IMR-90 (cell line): ENCODE measurements at regions not wholly inside any gene's neighbourhood (a gene's known extent, or its start where the extent isn't known, plus 50 kb on each side); places are given as distances from the start of the nearest gene placed in this dataset.

ENCODE experiments used
- ATAC-seq: fragments of 200-7000 bp; cut with Tn5 transposase; 2 replicates; pipeline ENCODE4 v1.9.1; 2020; ENCODE audit warnings: low read depth, mild to moderate bottlenecking, moderate library complexity
- BruUV-seq: library from RNA; stranded (reverse); fragments of 400-500 nt; replicated peaks from 2 replicates; lab custom pipeline; 2021; lab: Mats Ljungman, UMichigan
- CTCF ChIA-PET: fragments of 300-600 bp; formaldehyde crosslinking; extraction: SDS; loops from one replicate; lab custom pipeline; 2021; ENCODE audit warnings: antibody characterized with exemption; lab: Yijun Ruan, JAX
- POLR2A ChIA-PET: fragments of 300-600 bp; sonication (Branson Sonifier 250); formaldehyde crosslinking; loops from one replicate; lab custom pipeline; 2022; ENCODE audit warnings: antibody characterized with exemption; ENCODE audit not compliant: unreplicated experiment; lab: Charles Lee
- DNase-seq: peaks from one replicate; pipeline ENCODE4 v3.0.0; 2013
- H2AFZ ChIP-seq: replicated peaks from 2 replicates; pipeline ENCODE3; 2013; ENCODE audit warnings: low read length, mild to moderate bottlenecking; ENCODE audit not compliant: poor library complexity
- H2AK5ac ChIP-seq: 2 replicates; pipeline ENCODE4 v1.6.1; 2013; ENCODE audit warnings: low read depth, low read length, inconsistent platforms
- H2AK9ac ChIP-seq: replicated peaks from 2 replicates; pipeline ENCODE3; 2013; ENCODE audit warnings: mild to moderate bottlenecking, low read depth, low read length, moderate library complexity; ENCODE audit not compliant: poor library complexity
- H2BK120ac ChIP-seq: 2 replicates; pipeline ENCODE4 v1.6.1; 2013; ENCODE audit warnings: low read depth, low read length, inconsistent platforms
- H2BK15ac ChIP-seq: 3 replicates; pipeline ENCODE4 v1.6.1; 2013; ENCODE audit warnings: low read depth, low read length, inconsistent platforms
- H2BK20ac ChIP-seq: 2 replicates; pipeline ENCODE4 v1.6.1; 2013; ENCODE audit warnings: low read depth, mild to moderate bottlenecking, inconsistent platforms, low read length, moderate library complexity
- H2BK5ac ChIP-seq: 2 replicates; pipeline ENCODE4 v1.6.1; 2013; ENCODE audit warnings: mild to moderate bottlenecking, low read depth, low read length, inconsistent platforms; ENCODE audit not compliant: poor library complexity, severe bottlenecking
- H3K14ac ChIP-seq: replicated peaks from 2 replicates; pipeline ENCODE4 v1.6.1; 2013; ENCODE audit warnings: low read depth, low read length, inconsistent platforms
- H3K18ac ChIP-seq: 2 replicates; pipeline ENCODE4 v1.6.1; 2013; ENCODE audit warnings: low read depth, low read length, control low read depth
- H3K23ac ChIP-seq: 2 replicates; pipeline ENCODE4 v1.6.1; 2013; ENCODE audit warnings: low read depth, low read length, inconsistent platforms
- H3K27ac ChIP-seq: 2 replicates; pipeline ENCODE4 v1.5.1; 2013; ENCODE audit warnings: mild to moderate bottlenecking, control low read depth, low read length; ENCODE audit not compliant: insufficient read depth
- H3K27me3 ChIP-seq: 2 replicates; pipeline ENCODE4 v1.6.1; 2013; ENCODE audit warnings: low read length; ENCODE audit not compliant: control insufficient read depth, insufficient read depth
- H3K36me3 ChIP-seq: 2 replicates; pipeline ENCODE4 v1.6.1; 2013; ENCODE audit warnings: low read length, mixed read lengths; ENCODE audit not compliant: control insufficient read depth, insufficient read depth
- H3K4ac ChIP-seq: 2 replicates; pipeline ENCODE4 v1.6.1; 2013; ENCODE audit warnings: low read depth, low read length, inconsistent platforms
- H3K4me1 ChIP-seq: 2 replicates; pipeline ENCODE4 v1.6.1; 2013; ENCODE audit warnings: low read length, mixed read lengths; ENCODE audit not compliant: control insufficient read depth, insufficient read depth
- H3K4me2 ChIP-seq: 2 replicates; pipeline ENCODE4 v1.6.1; 2013; ENCODE audit warnings: low read depth, mild to moderate bottlenecking, control low read depth, low read length, moderate library complexity
- H3K4me3 ChIP-seq: 2 replicates; pipeline ENCODE4 v1.5.1; 2013; ENCODE audit warnings: low read depth, mild to moderate bottlenecking, control low read depth, low read length, moderate library complexity; ENCODE audit not compliant: insufficient read depth
- H3K56ac ChIP-seq: 2 replicates; pipeline ENCODE4 v1.6.1; 2013; ENCODE audit warnings: low read length, inconsistent platforms; ENCODE audit not compliant: insufficient read depth; ENCODE audit errors: extremely low read depth
- H3K79me1 ChIP-seq, 2 experiments: 2 replicates each; pipeline ENCODE4 v1.6.1; 2013; ENCODE audit warnings: low read length in 2 of 2, inconsistent platforms in 1 of 2, low read depth in 1 of 2
- H3K9ac ChIP-seq: 2 replicates; pipeline ENCODE4 v1.6.1; 2013; ENCODE audit warnings: low read depth, low read length, control low read depth
- H3K9me1 ChIP-seq: 2 replicates; pipeline ENCODE4 v1.6.1; 2013; ENCODE audit warnings: low read length, inconsistent platforms; ENCODE audit not compliant: insufficient read depth
- H3K9me3 ChIP-seq: 2 replicates; pipeline ENCODE4 v1.6.1; 2013; ENCODE audit warnings: low read length; ENCODE audit not compliant: control insufficient read depth, insufficient read depth
- H4K20me1 ChIP-seq: 2 replicates; pipeline ENCODE4 v1.6.1; 2013; ENCODE audit warnings: low read length, inconsistent platforms; ENCODE audit not compliant: insufficient read depth
- H4K5ac ChIP-seq: 2 replicates; pipeline ENCODE4 v1.6.1; 2013; ENCODE audit warnings: mild to moderate bottlenecking, low read depth, low read length, control low read depth
- H4K8ac ChIP-seq, 2 experiments: 2 replicates each; pipeline ENCODE4 v1.6.1; 2013; ENCODE audit warnings: low read depth in 2 of 2, low read length in 2 of 2, control low read depth in 1 of 2, inconsistent platforms in 1 of 2
- H4K91ac ChIP-seq: 2 replicates; pipeline ENCODE4 v1.6.1; 2013; ENCODE audit warnings: low read depth, low read length, inconsistent platforms; ENCODE audit not compliant: insufficient read depth
- BHLHE40 ChIP-seq: fragments of 150-350 bp; IDR thresholded peaks from 2 replicates; pipeline ENCODE4 v1.6.1; 2016; ENCODE audit warnings: mild to moderate bottlenecking, low read depth, low read length
- CEBPB ChIP-seq: IDR thresholded peaks from 2 replicates; pipeline ENCODE4 v1.6.1; 2012; ENCODE audit warnings: low read depth, low read length, improper control_type of control experiment
- ELK1 ChIP-seq: fragments of 150-350 bp; IDR thresholded peaks from 2 replicates; pipeline ENCODE4 v1.6.1; 2016; ENCODE audit warnings: low read depth, mild to moderate bottlenecking, low read length, moderate library complexity, borderline replicate concordance
- FOS ChIP-seq: fragments of 150-350 bp; IDR thresholded peaks from 2 replicates; pipeline ENCODE4 v1.6.1; 2016; ENCODE audit warnings: low read depth, low read length
- MAFK ChIP-seq: IDR thresholded peaks from 2 replicates; pipeline ENCODE4 v1.6.1; 2012; ENCODE audit warnings: low read depth, low read length, improper control_type of control experiment
- MAZ ChIP-seq: IDR thresholded peaks from 2 replicates; pipeline ENCODE4 v1.6.1; 2012; ENCODE audit warnings: low read depth, mild to moderate bottlenecking, low read length, improper control_type of control experiment, moderate library complexity, borderline replicate concordance
- MXI1 ChIP-seq: IDR thresholded peaks from 2 replicates; pipeline ENCODE4 v1.6.1; 2012; ENCODE audit warnings: low read depth, mild to moderate bottlenecking, low read length, moderate library complexity, borderline replicate concordance
- NFE2L2 ChIP-seq: fragments of 150-350 bp; IDR thresholded peaks from 2 replicates; pipeline ENCODE4 v1.6.1; 2016; ENCODE audit warnings: low read depth, mild to moderate bottlenecking, low read length
- POLR2A ChIP-seq: IDR thresholded peaks from 2 replicates; pipeline ENCODE4 v1.6.1; 2012; ENCODE audit warnings: mild to moderate bottlenecking, low read depth, low read length
- RAD21 ChIP-seq: IDR thresholded peaks from 2 replicates; pipeline ENCODE4 v1.6.1; 2012; ENCODE audit warnings: low read length, improper control_type of control experiment
- RCOR1 ChIP-seq: IDR thresholded peaks from 2 replicates; pipeline ENCODE4 v1.6.1; 2012; ENCODE audit warnings: mild to moderate bottlenecking, low read length, improper control_type of control experiment; ENCODE audit not compliant: insufficient replicate concordance
- RFX5 ChIP-seq: IDR thresholded peaks from 2 replicates; pipeline ENCODE4 v1.8.0; 2012; ENCODE audit warnings: low read depth, mild to moderate bottlenecking, low read length, moderate library complexity
- SMC3 ChIP-seq: fragments of 150-350 bp; IDR thresholded peaks from 2 replicates; pipeline ENCODE4 v1.6.1; 2016; ENCODE audit warnings: low read depth, mild to moderate bottlenecking, antibody characterized with exemption, low read length, moderate library complexity
- USF2 ChIP-seq: fragments of 150-350 bp; IDR thresholded peaks from 2 replicates; pipeline ENCODE4 v1.6.1; 2017; ENCODE audit warnings: mild to moderate bottlenecking, antibody characterized with exemption, low read length, low read depth
- WGBS, 2 experiments: methylation state at CpG; one replicate each; pipeline versions ENCODE4 v1.1.5 to v1.1.7; 2013; ENCODE audit warnings: missing lambda C conversion rate in 2 of 2; ENCODE audit not compliant: insufficient read length in 1 of 2; ENCODE audit errors: extremely low coverage in 2 of 2; 5-methylcytosine and 5-hydroxymethylcytosine counted together
- dilution Hi-C: fragments of 300-500 bp; cut with HindIII; formaldehyde crosslinking; loops from one replicate; pipeline ENCODE4 v1.14.3; 2018; ENCODE audit warnings: low sequenced_read_pairs; ENCODE audit not compliant: unreplicated experiment
- in situ Hi-C: fragments of 300-500 bp; cut with MboI; formaldehyde crosslinking; loops from 3 replicates; pipeline ENCODE4 v1.14.3; 2019; ENCODE audit warnings: low sequenced_read_pairs, inconsistent platforms, mixed read lengths
- intact Hi-C: fragments of 100-400 bp; cut with micrococcal nuclease; formaldehyde crosslinking; loops from 2 replicates; pipeline ENCODE4 v1.10.0; 2022
- TF ChIP-seq, protein P1 (sequence below): conservative IDR thresholded peaks from 2 replicates; pipeline ENCODE4 v1.5.1; 2012; ENCODE audit warnings: mild to moderate bottlenecking, low read depth, low read length, improper control_type of control experiment

DNA sequence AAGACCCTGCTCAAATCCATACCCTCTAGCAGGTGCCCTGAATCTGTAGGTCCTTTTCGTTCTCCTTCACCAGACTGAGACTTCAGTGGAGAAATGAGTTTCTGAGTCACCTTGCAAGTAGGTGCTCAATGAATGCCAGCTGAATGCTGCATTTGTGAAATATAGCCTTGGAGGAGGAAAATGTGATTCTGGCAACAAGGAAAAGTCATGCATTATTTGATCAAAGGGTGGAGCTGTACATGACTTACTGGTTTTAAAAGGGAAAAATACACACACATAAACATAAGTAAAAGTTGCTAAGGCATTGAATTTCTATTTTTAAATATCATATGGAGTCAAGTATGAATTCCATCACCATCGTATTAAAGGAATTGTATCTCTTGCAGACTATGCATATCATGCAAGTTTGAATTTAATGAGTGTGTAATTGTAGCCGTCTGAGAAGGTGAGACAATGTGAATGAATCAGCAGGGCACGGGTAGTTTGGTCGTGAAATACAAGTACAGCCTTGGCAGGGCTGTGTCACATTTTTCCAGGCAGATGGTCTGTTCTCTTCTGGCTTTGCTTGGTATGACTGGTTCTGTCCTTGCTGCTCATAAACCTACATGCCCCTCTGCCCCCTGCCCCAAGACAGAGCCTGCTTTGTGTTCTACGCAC lies 160.8 kb downstream of the COL6A3 start:
- Histone ChIP-seq H2AK9ac (peak overlapping the region; percentile 56), H4K91ac (peak overlapping the region; percentile 78), H2AK5ac (peak overlapping the region; percentile 88), H3K9me1 (peaks cover 23% of the 10 kb centered on the region), H3K18ac (peak overlapping the region; percentile 67), H2BK120ac (peak overlapping the region; percentile 93), H2BK15ac (peak overlapping the region; percentile 81), H3K4me2 (no peak overlapping the region), H2BK5ac (peak overlapping the region; percentile 95), H3K27me3 (no peaks in the 10 kb centered on the region), H4K5ac (peak overlapping the region; percentile 87), H2AFZ (no peak overlapping the region), H3K36me3 (no peaks in the 10 kb centered on the region), H3K14ac (peak overlapping the region; percentile 91), H3K9ac (no peak overlapping the region), H4K20me1 (no peaks in the 10 kb centered on the region), H4K8ac (peak overlapping the region; percentile 39 to 81; a peak in 3 of 4 replicates), H3K27ac (peak overlapping the region; percentile 88), H3K9me3 (no peaks in the 10 kb centered on the region), H3K4ac (peak overlapping the region; percentile 92), H2BK20ac (peak overlapping the region; percentile 90), H3K23ac (no peak overlapping the region), H3K4me3 (no peak overlapping the region), H3K56ac (peak overlapping the region; percentile 1; the same call in 1 of the 2 replicates), H3K4me1 (peaks cover 33% of the 10 kb centered on the region), H3K79me1 (peaks cover 11 to 25% of the 10 kb centered on the region in 2 experiments; a peak in 3 of 4 replicates)
- in situ Hi-C loops (no loop called here), intact Hi-C loops (no loop called here), dilution Hi-C loops (no loop called here)
- ATAC-seq: no peak
- ChIA-PET POLR2A (interaction anchor here (2.8 kb wide), 1 partner anchor 28 kb away, joined by 8 read pairs; no protein-coding TSS in a partner anchor), CTCF (interaction anchor here (2.5 kb wide), 1 partner anchor 69 kb away, joined by 4 read pairs; no protein-coding TSS in a partner anchor)
- no peak for DNase-seq
- no CpG with 5 or more reads among the region's 6 CpGs for WGBS, 2 experiments
- BruUV-seq: no TSS peak
- TF ChIP-seq NFE2L2: no peak
- TF ChIP-seq FOS: no peak
- TF ChIP-seq MXI1: no peak
- no peak for TF ChIP-seq SMC3
- TF ChIP-seq, protein P1, sequence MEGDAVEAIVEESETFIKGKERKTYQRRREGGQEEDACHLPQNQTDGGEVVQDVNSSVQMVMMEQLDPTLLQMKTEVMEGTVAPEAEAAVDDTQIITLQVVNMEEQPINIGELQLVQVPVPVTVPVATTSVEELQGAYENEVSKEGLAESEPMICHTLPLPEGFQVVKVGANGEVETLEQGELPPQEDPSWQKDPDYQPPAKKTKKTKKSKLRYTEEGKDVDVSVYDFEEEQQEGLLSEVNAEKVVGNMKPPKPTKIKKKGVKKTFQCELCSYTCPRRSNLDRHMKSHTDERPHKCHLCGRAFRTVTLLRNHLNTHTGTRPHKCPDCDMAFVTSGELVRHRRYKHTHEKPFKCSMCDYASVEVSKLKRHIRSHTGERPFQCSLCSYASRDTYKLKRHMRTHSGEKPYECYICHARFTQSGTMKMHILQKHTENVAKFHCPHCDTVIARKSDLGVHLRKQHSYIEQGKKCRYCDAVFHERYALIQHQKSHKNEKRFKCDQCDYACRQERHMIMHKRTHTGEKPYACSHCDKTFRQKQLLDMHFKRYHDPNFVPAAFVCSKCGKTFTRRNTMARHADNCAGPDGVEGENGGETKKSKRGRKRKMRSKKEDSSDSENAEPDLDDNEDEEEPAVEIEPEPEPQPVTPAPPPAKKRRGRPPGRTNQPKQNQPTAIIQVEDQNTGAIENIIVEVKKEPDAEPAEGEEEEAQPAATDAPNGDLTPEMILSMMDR: no peak
- no peak for TF ChIP-seq RAD21
- TF ChIP-seq ELK1: no peak
- TF ChIP-seq RCOR1: no peak
- no peak for TF ChIP-seq CEBPB
- no peak for TF ChIP-seq POLR2A
- TF ChIP-seq USF2: no peak
- TF ChIP-seq RFX5: no peak
- TF ChIP-seq MAFK: no peak
- no peak for TF ChIP-seq BHLHE40
- no peak for TF ChIP-seq MAZ
